H1 (cell line): ENCODE measurements at regions not wholly inside any gene's neighbourhood (a gene's known extent, or its start where the extent isn't known, plus 50 kb on each side); places are given as distances from the start of the nearest gene placed in this dataset.

Source experiments
- RAD21 ChIP-seq, 2 experiments: IDR thresholded peaks in 1 of 2; conservative IDR thresholded peaks in 1 of 2; 2 replicates each; pipeline ENCODE4 v1.6.1; 2011; ENCODE audit warnings: low read depth in 2 of 2, low read length in 2 of 2, improper control_type of control experiment in 1 of 2, inconsistent platforms in 1 of 2, mild to moderate bottlenecking in 1 of 2, moderate library complexity in 1 of 2
- TBP ChIP-seq: IDR thresholded peaks from 2 replicates; pipeline ENCODE4 v1.6.1; 2011; ENCODE audit warnings: low read depth, low read length, improper control_type of control experiment

GRCh38 chr18:42534313-42534712 is 579.3 kb downstream of the PIK3C3 start (continued):
- TF ChIP-seq RAD21 (IDR thresholded peaks at IDR 0.05 in 1 of 2, conservative IDR thresholded peaks at IDR 0.05 in 1 of 2; ENCODE audit: low read depth in 2 of 2, low read length in 2 of 2) (no peak), TBP (no peak)
